ENCODE measurements at regions not wholly inside any gene's neighbourhood (a gene's known extent, or its start where the extent isn't known, plus 50 kb on each side); places are given as distances from the start of the nearest gene placed in this dataset.

DNA sequence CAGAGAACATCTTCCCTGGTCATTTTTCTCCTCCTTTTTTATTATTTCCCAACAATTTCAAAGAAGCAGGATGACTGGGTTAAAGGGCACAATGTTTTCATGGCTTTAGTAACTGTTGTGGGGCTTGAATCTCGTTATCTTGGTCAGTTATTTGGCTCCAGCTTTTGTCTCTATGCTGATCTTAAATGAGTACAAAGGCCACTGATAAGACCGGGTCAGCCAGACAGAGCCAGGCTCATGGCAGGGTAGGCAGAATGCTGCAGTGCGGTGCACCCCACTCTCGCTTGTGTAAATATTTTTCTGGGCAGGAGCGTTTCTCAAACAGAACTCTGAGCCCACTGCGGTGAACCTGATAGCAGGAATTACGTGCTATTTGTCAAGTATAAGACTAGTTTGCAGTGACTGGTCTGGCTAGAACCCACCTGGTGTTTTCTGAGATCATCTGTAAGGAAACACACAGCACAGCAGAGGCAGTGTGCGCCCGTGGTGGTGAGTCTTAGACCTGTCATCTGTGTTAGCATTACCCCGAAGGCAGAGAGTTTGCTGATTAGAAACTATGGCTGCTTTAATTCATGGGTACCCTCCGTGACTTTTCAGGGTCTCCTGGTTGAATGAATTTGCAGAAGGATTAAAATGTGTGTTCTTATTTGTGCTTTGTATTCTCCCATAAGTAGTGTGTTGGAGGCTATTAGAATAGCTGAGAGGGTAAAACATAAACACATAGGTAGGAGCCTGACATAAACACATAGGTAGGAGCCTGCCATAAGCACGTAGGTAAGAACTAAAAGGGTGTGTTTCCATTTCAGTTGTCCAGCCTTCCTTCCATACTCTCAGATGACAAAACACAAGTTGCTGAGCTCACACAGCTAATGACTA is 158.6 kb upstream of the DMRT1 start:
- H3K4me1 ChIP-seq, result peaks cover 40 to 50% of the 10 kb centered on the region in 2 donors
- no peaks in the 10 kb centered on the region for H3K27me3 ChIP-seq
- TF ChIP-seq, protein P1, sequence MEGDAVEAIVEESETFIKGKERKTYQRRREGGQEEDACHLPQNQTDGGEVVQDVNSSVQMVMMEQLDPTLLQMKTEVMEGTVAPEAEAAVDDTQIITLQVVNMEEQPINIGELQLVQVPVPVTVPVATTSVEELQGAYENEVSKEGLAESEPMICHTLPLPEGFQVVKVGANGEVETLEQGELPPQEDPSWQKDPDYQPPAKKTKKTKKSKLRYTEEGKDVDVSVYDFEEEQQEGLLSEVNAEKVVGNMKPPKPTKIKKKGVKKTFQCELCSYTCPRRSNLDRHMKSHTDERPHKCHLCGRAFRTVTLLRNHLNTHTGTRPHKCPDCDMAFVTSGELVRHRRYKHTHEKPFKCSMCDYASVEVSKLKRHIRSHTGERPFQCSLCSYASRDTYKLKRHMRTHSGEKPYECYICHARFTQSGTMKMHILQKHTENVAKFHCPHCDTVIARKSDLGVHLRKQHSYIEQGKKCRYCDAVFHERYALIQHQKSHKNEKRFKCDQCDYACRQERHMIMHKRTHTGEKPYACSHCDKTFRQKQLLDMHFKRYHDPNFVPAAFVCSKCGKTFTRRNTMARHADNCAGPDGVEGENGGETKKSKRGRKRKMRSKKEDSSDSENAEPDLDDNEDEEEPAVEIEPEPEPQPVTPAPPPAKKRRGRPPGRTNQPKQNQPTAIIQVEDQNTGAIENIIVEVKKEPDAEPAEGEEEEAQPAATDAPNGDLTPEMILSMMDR (IDR thresholded peaks at IDR 0.05 in 4 of 5, conservative IDR thresholded peaks at IDR 0.05 in 1 of 5), result no peak
- no peak for TF ChIP-seq POLR2A (IDR thresholded peaks at IDR 0.05)
- no peak overlapping the region for H3K4me3 ChIP-seq
- in situ Hi-C loops (cut with MboI; ENCODE audit: low sequenced_read_pairs in 4 of 4) (no loop called here), intact Hi-C loops (cut with DNase I; ENCODE audit: low total_unique reads) (no loop called here)
- no peaks in the 10 kb centered on the region for H3K36me3 ChIP-seq
- ATAC-seq, result peak in 1 of 2 donors; percentile 20
- DNase-seq, result no peak
- no peaks in the 10 kb centered on the region for H3K9me3 ChIP-seq
- H3K27ac ChIP-seq, result peak overlapping the region in 2 of 4 donors; percentile 57 to 72

DNA sequence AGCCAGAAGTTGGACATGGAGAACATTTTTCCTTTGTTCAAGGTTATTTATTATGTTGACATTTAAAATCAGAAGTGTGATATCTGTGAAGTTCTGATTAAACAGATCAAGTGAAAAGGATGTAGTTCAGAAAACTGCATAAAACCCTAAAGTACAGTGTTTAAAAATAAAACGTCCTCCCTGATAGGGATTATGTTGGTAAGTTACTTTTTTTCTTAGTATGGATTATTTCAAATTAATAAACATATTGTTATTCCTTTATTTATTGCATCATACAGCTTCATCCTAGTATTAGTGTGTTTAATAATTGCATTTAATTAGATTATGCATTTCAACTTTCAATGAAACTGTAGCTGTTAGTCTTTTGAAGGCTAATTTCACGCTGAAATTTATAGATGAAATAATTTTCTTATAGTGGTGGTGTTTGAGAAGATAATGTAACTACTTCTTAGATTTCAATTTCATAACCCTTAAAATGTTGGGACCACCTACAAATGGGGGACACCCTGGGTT is 157.9 kb upstream of the DMRT1 start:
- Histone ChIP-seq H3K9me3 (no peaks in the 10 kb centered on the region), H3K27me3 (no peaks in the 10 kb centered on the region), H3K27ac (peak overlapping the region; percentile 46 to 72 (median 54)), H3K4me1 (peaks cover 40 to 51% of the 10 kb centered on the region in 2 donors), H3K4me3 (no peak overlapping the region), H3K36me3 (no peaks in the 10 kb centered on the region)
- no peak for ATAC-seq
- in situ Hi-C loops (cut with MboI; ENCODE audit: low sequenced_read_pairs in 4 of 4), result no loop called here
- intact Hi-C loops (cut with DNase I; ENCODE audit: low total_unique reads), result loop anchor here (2.0 kb wide), 1 partner anchor 31 kb away; no protein-coding TSS in a partner anchor
- DNase-seq, result no peak
- TF ChIP-seq, protein P1 (IDR thresholded peaks at IDR 0.05 in 4 of 5, conservative IDR thresholded peaks at IDR 0.05 in 1 of 5), result no peak
- no peak for TF ChIP-seq POLR2A (IDR thresholded peaks at IDR 0.05)

DNA sequence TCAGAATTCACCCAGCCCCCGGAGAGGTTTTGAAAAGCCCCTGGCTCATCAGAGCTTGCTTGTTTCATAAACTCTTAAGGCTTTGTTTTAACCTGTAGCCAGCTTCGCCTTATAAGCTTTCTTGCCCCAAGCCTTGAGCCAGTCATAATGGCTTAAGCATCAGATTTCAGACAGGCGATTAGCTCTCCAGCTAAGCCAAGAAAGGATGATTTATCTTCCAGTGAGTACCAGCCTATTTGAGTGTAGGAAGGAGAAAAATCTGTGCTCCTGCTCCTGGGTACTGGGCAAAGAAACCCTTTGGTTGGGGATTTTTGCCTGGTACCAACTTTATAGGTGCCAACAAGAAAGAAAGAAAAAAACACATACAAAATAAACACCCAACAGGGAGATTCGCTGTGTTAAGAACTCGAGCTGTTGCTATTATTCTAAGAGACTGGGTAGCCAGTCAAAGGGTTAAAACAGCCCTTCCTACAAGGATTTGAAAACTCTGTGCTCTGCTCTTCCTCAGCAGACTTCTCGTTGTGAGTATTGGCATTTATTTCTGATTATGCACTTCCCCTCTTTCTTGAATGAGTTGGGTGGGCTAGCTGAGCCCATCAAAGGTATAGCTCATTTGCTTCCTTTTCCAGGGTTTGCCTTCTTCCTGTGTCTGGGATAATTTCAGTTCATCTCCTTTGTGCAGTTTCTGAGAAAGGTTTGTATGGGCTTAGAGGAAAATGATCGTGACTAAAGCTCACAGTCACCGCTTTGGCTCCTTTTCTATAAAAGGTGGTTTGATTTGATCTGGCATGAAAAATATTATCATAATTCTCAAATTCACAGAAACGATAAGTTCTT is 157.2 kb upstream of the DMRT1 start:
- ATAC-seq (peak; percentile 97 to 98), DNase-seq (peak; percentile 31 to 32)
- in situ Hi-C loops (cut with MboI; ENCODE audit: low sequenced_read_pairs in 4 of 4) (no loop called here), intact Hi-C loops (cut with DNase I; ENCODE audit: low total_unique reads) (loop anchor here (2.0 kb wide), 1 partner anchor 31 kb away; no protein-coding TSS in a partner anchor)
- H3K36me3 ChIP-seq, result no peaks in the 10 kb centered on the region
- no peaks in the 10 kb centered on the region for H3K9me3 ChIP-seq
- peak overlapping the region; percentile 46 to 72 (median 54) for H3K27ac ChIP-seq
- no peak for TF ChIP-seq POLR2A (IDR thresholded peaks at IDR 0.05)
- TF ChIP-seq, protein P1 (IDR thresholded peaks at IDR 0.05 in 4 of 5, conservative IDR thresholded peaks at IDR 0.05 in 1 of 5), result no peak
- H3K27me3 ChIP-seq, result no peaks in the 10 kb centered on the region
- peaks cover 40 to 51% of the 10 kb centered on the region in 2 donors for H3K4me1 ChIP-seq
- no peak overlapping the region for H3K4me3 ChIP-seq

DNA sequence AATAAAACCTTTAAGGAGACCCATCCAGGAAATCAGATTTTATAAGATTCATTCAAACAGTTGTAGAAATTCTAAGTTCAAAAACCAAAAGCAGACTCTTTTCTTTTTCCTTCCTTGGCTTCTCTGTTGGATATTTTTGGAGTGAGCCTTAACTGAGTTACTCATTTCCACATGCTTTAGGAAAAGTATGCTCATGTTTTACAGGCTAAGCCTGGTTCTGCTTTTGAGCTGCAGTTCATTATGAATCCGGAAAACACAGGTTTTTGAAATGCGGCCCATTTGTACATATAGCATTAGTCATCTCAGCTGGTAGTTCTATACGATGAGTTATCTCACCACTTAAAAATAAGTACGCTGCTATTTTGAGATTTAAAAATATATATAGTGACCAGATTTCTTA is 156.6 kb upstream of the DMRT1 start:
- Histone ChIP-seq H3K27me3 (no peaks in the 10 kb centered on the region), H3K36me3 (no peaks in the 10 kb centered on the region), H3K27ac (peak overlapping the region; percentile 46 to 72 (median 54)), H3K4me1 (peaks cover 40 to 54% of the 10 kb centered on the region in 2 donors), H3K9me3 (no peaks in the 10 kb centered on the region), H3K4me3 (no peak overlapping the region)
- DNase-seq, result no peak
- ATAC-seq, result no peak
- intact Hi-C loops (cut with DNase I; ENCODE audit: low total_unique reads) (loop anchor here (2.0 kb wide), 1 partner anchor 32 kb away; no protein-coding TSS in a partner anchor), in situ Hi-C loops (cut with MboI; ENCODE audit: low sequenced_read_pairs in 4 of 4) (no loop called here)
- TF ChIP-seq POLR2A (IDR thresholded peaks at IDR 0.05), result no peak
- TF ChIP-seq, protein P1 (IDR thresholded peaks at IDR 0.05 in 4 of 5, conservative IDR thresholded peaks at IDR 0.05 in 1 of 5), result no peak
